ENCODE measurements at regions not wholly inside any gene's neighbourhood (a gene's known extent, or its start where the extent isn't known, plus 50 kb on each side); places are given as distances from the start of the nearest gene placed in this dataset.
"Not testable (repeated sequence)": the region's sequence is repeated elsewhere in the genome, so short reads cannot be mapped to it uniquely, and the experiment has no call there.

DNA sequence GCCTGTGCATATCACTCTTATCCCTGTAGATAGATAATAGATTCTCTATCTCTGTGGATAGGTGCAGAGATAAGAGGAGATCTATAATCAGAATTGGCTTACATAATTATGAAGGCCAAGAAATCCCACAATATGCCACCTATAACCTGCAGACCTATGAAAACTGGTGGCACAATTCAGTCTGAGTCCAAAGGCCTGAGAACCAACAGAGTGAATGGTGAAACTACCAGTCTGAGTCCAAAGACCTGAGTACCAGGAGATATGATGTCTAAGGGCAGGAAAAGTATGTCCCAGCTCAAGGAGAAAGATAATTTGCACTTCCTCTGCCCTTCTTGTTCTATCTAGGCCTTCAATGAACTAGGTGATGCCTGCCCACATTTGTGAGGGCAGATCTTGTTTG is 54.6 kb upstream of the GOLGA8O start:
- TF ChIP-seq, protein P1, sequence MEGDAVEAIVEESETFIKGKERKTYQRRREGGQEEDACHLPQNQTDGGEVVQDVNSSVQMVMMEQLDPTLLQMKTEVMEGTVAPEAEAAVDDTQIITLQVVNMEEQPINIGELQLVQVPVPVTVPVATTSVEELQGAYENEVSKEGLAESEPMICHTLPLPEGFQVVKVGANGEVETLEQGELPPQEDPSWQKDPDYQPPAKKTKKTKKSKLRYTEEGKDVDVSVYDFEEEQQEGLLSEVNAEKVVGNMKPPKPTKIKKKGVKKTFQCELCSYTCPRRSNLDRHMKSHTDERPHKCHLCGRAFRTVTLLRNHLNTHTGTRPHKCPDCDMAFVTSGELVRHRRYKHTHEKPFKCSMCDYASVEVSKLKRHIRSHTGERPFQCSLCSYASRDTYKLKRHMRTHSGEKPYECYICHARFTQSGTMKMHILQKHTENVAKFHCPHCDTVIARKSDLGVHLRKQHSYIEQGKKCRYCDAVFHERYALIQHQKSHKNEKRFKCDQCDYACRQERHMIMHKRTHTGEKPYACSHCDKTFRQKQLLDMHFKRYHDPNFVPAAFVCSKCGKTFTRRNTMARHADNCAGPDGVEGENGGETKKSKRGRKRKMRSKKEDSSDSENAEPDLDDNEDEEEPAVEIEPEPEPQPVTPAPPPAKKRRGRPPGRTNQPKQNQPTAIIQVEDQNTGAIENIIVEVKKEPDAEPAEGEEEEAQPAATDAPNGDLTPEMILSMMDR (IDR thresholded peaks at IDR 0.05; ENCODE audit: poor library complexity), result not testable (repeated sequence)
- not testable (repeated sequence) for TF ChIP-seq EZH2 (IDR thresholded peaks at IDR 0.05; ENCODE audit: borderline replicate concordance)

All from hepatocyte (in vitro differentiated cells).